Activated naive CD8-positive, alpha-beta T cell treated with anti-CD3 and anti-CD28 coated beads, Interleukin-2, amount 50 U/mL, for 16 hours (primary cell): ENCODE measurements at regions not wholly inside any gene's neighbourhood (a gene's known extent, or its start where the extent isn't known, plus 50 kb on each side); places are given as distances from the start of the nearest gene placed in this dataset.
"Not testable (repeated sequence)": the region's sequence is repeated elsewhere in the genome, so short reads cannot be mapped to it uniquely, and the experiment has no call there.

ENCODE experiments used
- DNase-seq: peaks from one replicate; pipeline ENCODE4 v3.0.0-alpha.2; 2020; ENCODE audit warnings: low read depth, low spot score

DNA sequence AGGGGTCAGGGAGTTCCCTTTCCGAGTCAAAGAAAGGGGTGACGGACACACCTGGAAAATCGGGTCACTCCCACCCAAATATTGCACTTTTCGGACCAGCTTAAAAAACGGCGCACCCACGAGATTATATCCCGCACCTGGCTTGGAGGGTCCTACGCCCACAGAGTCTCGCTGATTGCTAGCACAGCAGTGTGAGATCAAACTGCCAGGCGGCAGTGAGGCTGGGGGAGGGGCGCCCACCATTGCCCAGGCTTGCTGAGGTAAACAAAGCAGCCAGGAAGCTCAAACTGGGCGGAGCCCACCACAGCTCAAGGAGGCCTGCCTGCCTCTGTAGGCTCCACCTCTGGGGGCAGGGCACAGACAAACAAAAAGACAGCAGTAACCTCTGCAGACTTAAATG, 88.8 kb upstream of the IFNG-AS1 start:
- DNase-seq: not testable (repeated sequence)

DNA sequence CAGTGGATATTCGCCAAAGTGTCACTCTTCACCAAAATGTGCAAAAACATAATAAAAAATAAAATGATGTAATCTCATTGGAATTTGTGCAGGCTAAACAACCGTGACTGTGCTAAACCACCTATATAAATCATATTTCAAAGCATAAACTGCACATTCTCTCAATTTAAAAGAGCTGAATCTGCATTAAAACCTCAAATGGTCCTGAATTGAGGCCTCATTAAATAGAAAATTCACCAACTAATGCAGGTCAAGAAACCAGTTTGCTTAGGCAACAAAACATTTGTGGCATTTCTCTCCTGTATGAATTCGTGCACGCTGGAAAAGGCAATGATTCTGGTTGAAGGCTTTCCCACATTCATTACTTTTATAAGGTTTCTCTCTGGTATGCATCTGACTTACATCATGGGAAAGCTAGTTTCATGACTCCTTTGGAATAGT, 80.1 kb upstream of the IFNG-AS1 start:
- DNase-seq: no peak

DNA sequence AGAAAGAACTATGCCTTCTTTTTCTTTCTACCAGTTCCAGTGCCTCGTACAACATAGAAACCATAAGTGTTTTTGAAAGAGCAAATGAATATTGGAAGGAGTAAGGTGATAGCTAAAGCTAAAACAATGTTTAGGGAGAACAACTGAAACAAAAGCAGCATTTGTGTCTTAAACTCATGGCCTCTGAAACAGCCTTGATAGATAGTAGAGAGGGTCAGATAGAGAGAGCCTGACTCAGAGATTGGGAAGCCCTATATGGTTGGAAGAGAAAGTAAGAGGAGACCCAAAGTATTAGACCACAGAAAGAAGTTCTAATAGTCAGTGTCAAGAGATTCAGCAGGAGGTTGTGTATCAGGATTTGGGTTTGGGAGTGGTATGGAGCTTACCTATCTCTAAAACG, 79.6 kb upstream of the IFNG-AS1 start:
- no peak for DNase-seq

DNA sequence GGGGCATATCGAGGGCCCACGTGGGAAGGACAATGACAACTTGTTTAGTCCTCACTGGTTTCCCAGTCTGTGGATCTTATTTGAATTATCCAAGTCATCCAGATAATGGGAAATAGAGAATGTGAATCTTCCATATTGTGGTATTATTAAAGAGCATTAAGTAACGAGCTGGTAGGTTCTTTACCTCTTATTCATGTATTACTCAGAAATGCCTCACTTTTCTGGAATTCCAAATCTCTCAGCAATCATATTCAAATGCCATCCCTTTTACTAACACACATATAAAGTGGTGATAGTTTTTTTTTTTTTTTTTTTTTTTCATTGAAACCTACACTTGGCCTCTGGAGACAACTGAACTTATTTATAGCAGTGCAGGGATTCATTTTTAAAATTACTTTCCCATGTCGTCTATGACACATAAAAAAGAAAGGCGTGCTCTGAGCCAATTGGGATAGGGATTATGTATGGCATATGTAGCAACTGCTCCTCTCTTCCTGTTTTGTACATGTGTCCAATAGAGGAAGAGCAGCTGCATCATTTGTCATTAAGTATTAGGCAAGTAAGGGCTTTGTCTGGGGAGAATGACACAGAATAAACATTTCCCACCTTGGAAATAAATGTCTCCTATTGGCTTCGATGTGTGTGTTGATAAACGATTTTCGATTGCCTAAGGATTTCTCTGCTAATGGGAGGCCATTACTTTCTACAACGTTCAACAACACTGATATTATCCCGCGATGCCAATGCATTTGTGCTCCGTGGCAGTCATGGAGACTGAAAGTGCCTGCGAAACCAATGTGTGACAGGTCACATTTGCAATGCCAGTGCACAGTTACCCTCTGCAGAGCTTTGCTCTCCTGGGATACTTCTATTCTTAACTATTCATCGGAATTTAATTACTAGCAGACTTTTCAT, 78.6 kb upstream of the IFNG-AS1 start:
- DNase-seq: no peak

DNA sequence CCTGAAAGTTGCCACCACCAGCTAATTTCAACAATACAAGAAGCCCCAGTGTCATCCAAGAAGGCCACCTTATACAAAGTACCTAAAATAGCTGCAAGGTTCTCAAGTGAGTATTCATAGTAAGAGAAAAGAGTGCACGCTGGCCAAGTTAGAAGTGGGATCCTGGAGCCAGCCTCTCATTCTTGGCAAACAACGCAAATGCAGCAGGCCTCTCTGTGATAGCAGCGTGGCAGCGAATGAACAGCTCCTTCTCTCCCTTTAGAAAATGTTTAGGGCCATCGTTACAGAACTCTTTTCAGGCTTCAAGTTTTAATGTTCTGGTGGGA, 78.0 kb upstream of the IFNG-AS1 start:
- no peak for DNase-seq

DNA sequence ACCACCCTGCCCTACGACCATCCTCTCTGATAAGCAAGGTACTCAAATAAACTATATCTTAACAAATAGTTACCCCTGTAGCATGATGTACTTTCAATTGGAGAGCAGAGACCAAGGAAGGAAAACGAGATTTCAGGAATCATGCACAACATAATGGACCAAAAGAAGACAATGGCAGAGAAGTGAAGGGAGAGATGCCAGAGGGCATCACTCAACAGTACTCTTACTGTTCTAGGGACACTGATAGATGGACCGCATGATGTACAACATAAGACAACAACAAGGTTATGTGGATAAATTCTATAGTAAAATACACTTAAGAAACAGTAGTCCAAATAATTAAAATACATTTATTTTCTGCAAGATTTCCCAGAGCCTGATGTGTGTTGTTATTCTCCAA, 77.5 kb upstream of the IFNG-AS1 start:
- no peak for DNase-seq

DNA sequence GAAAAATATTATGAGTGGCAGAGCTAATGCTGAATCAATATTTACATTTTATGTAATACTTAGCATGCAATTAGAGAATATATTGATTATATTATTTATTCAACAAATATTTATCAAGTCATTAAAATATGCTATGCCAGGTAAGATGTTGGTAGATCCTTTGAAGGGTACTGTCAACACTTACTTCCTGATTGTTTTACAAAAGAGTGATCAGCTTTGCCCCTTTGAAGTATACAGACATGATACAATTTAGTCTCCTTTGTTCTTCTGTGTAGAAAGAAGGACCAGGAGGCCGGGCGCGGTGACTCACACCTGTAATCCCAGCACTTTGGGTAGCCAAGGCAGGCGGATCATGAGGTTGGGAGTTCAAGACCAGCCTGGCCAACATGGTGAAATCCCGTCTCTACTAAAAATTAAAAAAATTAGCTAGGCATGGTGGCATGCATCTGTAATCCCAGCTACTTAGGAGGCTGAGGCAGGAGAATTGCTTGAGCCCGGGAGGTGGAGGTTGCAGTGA, 73.9 kb upstream of the IFNG-AS1 start:
- DNase-seq: no peak

DNA sequence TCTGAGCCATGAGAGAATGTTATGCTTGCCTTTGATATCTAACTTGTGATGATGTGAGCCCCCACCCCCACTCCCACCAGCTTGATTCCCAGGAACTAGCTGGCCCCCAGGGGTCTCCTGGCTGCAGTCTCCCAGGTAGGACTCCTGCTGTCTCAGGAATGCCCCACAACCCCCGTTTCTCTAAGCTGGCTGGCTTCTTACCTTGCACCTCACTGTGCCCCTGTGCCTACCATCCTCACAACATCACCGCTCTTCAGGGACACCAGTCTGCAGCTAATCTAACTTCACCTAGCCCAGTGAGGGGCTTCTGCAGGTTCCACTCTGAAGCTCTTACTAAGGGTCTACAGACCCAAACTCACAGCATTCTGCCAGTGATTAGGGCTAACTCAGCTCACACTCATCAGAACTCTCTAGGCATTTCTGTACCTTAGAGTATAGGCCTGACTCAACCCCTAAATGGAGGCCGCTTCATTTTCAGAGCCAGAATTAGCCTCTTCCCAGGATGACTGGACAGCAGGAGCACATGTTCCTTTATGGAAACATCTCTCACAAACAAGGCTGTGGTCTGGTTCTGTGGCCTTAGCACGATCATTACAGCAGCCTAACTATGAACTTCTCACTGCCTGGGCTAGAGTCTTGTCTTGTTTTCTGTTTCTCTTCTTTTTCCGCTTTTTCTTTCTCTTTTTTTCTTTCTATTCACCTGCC, 72.8 kb upstream of the IFNG-AS1 start:
- no peak for DNase-seq

DNA sequence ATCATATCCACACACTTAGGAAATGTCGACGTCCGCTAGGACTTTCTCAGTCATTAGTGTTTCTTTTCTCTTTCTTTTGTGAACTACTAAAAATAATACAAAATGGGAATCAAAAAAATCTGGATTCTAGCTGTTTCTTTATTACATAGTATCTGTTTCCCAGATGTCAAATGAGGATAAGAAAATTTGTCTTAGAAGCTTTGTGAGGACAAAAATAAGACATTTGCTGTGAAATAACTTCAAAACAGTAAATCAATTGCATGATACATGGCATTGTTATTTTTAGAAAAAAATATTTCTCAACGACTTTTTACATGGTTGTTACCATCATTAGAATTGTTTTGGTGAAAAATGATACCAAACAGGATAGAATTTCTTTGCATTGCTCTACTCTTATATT, 71.4 kb upstream of the IFNG-AS1 start:
- no peak for DNase-seq

DNA sequence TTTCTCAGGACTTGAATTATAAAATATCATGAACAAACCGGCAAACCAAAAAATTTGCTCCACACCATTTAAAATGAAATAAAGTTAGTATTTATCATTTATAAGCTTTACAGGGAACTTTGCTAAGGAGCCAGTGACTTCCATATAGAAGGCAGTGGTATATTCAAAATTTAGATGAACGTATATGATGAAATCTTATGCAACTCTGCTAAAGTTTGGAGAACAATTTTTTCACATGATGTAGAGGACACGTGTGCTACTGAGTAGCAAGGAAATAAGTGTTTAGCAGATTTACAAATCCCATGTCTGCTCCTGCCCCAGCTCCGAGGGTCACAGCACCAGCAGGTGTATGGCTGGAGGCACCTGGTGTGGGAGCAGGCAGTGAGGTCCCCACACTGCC, 70.8 kb upstream of the IFNG-AS1 start:
- no peak for DNase-seq

DNA sequence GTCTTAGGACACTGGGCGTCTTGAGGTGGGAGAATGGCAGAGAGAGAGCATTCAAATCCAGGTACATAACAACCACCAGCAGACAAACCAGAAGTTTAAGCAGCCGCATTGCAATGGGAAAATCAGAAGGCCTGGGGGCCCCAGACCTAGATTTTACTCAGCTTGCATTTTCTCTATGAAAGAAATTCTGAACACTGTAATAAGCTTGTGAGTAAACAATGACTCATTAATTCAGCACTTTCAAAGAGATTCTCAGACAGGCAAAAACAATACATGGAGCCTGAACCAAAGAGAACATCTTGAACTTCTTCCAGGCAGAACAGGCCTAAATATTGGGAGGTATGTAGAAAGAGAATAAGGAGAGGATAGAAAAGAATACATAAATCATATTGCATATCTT, 69.8 kb upstream of the IFNG-AS1 start:
- DNase-seq: no peak

DNA sequence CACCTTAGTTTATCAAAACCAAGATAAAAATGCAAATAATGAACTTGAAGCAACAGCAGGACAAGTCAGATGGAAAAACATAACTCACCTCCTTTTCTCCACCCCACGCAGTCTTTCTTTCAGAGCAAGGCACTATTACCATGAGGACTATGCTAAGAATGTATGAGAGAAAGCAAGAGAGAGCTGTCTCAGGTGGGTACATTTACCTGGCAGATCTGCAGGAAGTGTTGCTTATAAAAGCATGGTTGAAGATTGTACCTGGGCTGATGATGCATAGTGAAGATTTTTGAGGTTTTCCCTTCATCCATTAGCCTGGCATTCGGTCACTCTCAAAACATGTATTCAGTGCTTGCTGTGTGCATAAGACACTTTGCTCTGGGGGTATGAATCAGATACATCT, 68.8 kb upstream of the IFNG-AS1 start:
- no peak for DNase-seq

DNA sequence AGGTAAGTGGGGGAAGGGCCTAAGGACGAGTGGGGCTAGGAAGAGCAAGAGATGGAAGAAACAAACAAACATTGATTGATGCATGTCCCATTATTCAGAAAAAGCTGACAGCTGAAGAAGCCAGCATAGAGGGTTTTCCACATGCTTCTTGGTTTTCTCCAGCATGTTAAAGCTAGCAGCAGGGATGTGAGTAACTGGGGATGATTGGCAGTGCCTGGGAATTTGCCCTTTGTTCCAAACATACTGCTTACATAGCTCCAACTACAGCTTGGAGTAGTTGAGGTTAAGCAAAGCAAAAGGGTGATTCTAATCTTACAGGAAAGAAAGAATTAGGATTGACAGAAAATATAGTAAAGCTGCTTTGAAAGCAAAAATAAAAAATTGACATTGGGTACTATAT, 68.0 kb upstream of the IFNG-AS1 start:
- no peak for DNase-seq

DNA sequence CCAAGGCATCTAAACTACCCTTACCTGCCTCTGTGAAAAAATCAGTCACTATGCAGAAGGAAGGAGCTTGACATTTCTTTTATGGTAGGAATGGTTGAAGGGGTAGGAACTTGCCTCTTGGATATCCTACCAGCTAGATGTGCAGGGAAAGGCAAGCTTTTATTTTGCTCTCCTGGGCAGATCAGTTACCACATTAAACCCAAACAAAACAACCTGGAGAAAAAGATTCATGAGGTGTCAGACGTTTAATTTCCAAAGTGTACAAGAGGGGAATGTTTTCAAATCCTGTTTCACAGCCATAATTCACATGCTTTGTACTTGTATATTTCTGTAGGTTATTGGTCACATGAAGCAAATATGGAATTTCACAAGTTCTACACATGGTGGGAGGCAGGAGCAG, 67.0 kb upstream of the IFNG-AS1 start:
- DNase-seq: no peak

DNA sequence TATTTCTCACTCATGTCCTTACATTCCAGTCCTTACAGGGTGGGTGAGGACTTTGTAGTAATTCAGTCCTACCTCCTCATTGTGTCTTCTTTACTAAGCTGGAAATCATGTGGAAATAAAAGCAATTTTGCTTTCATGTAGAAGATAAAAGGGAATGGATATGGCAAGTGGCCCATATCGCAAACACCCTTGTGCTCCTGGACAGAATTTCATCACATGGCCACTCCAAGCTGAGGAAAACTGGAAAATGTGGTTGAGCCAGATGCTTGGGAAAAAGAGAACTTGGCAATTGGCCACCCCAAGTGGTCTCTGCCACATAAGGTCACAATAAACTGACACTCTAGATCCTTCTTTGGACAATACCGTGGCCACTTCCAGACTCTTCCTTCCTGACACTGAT, 64.2 kb upstream of the IFNG-AS1 start:
- no peak for DNase-seq

DNA sequence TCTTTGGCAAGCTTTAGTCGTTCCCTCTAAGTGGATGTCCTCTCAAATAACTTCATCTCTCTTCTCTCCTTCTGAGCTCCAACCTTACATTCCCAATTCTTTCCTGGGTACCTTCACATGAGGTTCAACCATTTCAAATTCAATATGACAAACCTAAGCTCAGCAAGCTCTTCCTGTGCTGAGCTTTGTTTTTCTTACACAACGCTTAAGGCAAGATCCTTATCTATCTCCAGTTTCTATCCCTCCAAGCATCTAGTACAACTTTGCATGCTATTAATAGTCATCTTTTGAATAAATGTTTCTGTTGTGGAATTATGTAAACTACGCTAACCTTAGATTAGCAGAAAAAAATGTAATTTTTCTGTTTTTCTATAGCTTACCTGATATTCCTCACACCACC, 63.7 kb upstream of the IFNG-AS1 start:
- no peak for DNase-seq

DNA sequence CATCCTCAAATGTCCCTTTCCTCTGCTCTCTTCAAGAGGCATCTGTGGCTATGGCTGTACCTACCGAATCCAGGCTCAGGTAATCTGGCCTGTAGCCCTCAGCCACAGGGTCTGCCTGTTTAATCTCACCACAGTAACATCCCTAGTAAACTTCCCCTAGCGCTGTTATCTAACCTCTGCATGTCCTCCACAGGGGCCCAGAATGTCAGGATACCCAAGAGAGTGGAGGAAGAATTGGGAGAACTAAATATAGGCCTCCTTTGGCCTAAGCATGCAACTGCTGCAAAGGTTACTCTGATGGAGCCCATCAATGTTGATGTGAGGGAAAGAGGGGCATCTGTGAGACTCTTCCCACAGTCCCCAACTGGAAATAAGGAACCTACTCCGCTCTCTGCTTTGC, 63.2 kb upstream of the IFNG-AS1 start:
- no peak for DNase-seq

DNA sequence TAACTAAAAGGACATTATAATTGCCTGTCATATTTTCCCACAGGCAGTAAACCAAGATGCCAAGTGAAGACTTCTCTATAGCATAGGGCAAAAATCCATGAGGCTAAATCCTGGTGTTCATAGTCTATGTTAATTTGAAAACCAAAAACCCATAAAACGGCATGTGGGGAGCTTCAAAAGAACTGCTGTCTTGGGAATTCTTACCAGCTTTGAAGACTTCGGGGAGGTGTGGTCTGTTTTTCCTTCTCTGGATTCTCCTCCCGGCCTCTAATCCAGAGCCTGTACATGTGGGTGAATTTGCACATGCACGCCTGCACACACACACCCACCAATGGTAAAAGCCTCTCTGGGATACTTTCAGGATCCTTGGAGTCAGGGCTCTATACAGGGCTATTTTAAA, 61.9 kb upstream of the IFNG-AS1 start:
- no peak for DNase-seq

DNA sequence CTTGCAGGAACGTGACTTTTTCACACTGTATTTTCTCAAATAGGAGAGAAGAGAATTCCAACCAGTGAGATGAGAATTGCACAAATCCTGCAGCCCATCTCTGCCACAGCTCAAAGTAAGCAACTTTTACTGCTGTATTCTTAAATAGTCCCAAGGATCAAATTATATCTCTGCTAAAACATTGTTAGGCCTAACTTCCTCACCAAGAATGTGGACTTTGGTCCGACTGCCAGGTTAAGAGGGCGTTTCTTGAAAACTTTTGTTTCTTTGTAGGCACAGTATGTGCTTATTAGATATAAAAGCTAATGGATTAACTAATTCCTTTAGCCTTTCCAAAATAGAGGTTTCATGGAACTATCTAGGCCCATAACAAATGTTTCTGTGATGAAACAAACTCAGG, 61.4 kb upstream of the IFNG-AS1 start:
- DNase-seq: no peak

DNA sequence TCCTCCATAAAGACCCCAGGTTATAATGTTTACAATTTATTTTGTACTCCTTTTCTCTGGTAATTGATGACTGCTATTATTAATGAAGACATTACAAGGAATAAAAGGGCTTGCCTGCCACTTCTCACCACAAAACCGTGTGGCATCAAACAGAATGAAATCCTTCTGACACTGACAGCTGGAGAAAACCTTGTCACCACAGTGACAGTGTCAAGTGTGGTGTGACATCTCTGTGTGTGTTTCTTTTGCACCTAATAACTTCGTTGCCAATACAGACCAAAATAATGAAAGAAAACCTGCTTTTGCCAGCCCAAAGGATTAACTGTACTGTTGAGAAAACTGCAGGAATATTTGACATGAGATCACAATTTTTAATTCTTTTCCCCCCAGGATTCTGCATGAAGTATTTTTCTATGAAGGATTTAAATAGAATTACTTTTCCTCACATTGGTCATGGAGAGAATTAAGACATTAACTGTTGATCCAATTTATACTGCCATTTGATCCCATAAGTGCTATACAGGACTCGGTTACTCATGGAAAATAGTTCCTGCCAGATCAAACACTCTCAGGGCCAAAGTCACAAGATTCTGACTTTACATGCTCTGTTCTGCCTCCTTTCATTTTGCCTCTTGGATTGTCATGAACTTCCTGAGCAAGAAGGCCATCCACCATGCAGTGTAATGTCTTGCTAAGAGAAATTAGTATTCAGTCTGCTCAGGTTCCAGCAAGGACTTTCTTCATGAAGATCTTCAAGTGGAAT, 60.4 kb upstream of the IFNG-AS1 start:
- no peak for DNase-seq

DNA sequence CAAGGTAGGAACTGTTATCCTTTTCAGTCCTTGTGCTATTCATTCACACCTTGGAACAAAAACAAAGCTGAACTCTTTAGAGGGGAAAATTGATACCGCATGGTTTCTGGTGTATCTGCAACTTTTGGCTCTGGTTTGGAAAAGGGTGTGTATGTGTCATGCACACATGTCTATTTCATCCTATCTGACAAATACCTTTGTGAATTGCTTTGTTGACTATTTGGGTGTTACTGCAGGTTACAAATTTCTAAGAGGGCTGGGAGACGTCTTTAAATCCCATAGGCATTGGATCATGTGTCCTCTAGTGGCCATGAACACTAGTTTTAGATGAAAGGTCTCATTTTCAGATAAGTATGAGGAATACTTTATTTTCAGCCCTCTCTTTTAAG, 59.9 kb upstream of the IFNG-AS1 start:
- no peak for DNase-seq

DNA sequence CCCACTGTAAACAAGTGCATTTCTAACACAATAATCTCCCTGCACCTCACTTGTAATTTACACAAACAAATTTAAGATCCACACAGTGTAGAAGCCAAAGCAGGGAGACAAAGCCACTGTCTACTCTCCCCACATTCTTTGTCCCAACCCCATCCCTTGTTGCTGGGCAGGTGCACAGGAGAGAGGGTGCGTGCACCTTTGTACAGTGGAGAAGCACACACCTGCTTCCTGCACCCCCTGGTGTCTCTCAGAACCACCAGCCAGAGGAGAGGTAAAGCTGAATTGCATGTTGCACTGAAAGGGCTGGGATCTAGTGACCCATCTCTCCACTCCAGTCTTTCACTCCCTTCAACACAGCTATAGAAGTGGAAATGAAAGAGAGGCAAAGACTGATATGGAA, 51.4 kb upstream of the IFNG-AS1 start:
- DNase-seq: no peak
